Right lobe of liver (tissue), 4 donors: ENCODE measurements at regions not wholly inside any gene's neighbourhood (a gene's known extent, or its start where the extent isn't known, plus 50 kb on each side); places are given as distances from the start of the nearest gene placed in this dataset.

Experiments
- CTCF ChIP-seq, 4 donors: fragments of 200-600 bp in 3 of 4; fragments of 450-650 bp in 1 of 4; IDR thresholded peaks; one replicate each; pipeline versions ENCODE4 v1.5.1 to v1.8.0; 2016 to 2022; ENCODE audit warnings: antibody characterized with exemption in 4 of 4, mild to moderate bottlenecking in 2 of 4
- POLR2A ChIP-seq: fragments of 450-650 bp; IDR thresholded peaks from one replicate; pipeline ENCODE4 v1.6.1; 2017; ENCODE audit warnings: antibody characterized with exemption, mild to moderate bottlenecking
- donor health status: DM: no; HTN: no; CAD: no.
- donor health status: DM: no; HTN: no; CAD: no.
- donor health status: DM: no; HTN: yes; CAD: no.

GRCh38 chr4:182015893-182016292, 227.3 kb upstream of the TENM3 start:
- TF ChIP-seq CTCF (IDR thresholded peaks at IDR 0.05) = no peak
- TF ChIP-seq POLR2A = no peak
